HG03571 (cell line): ENCODE measurements at regions not wholly inside any gene's neighbourhood (a gene's known extent, or its start where the extent isn't known, plus 50 kb on each side); places are given as distances from the start of the nearest gene placed in this dataset.

Experiments used
- ATAC-seq: cut with Tn5 transposase; IDR thresholded peaks from one replicate; pipeline ENCODE4 v1.9.1; 2021; ENCODE audit not compliant: unreplicated experiment

DNA sequence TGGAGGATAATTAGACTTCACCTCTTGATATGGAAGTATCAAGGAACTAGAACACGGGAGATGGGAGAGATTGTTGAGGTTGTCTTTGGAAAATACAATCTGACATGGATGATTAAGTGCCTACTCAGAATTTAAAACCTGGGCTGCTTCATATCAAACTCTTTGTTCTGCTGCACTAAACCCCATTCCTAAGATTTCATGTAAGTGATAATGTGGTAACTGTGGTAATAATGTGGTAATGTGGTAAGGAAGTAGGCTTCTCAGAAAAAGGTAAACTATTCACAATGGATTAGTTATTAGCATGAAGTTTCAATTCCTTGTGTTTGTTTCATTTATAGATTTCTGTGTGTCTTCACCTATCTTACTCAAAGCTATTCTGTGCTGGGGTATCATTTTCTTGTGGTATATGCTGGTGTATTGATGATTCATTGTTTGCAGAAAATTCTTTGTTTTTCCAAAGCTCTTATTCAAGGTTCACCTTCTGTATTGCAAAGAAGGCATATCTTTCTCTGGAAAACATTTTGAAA, 129.9 kb upstream of the TAC1 start:
- ATAC-seq: peak; percentile 84

GRCh38 chr7:97620495-97620894, 111.4 kb upstream of the TAC1 start:
- no peak for ATAC-seq

GRCh38 chr7:97623333-97623732, 108.6 kb upstream of the TAC1 start:
- ATAC-seq: peak; percentile 93

DNA sequence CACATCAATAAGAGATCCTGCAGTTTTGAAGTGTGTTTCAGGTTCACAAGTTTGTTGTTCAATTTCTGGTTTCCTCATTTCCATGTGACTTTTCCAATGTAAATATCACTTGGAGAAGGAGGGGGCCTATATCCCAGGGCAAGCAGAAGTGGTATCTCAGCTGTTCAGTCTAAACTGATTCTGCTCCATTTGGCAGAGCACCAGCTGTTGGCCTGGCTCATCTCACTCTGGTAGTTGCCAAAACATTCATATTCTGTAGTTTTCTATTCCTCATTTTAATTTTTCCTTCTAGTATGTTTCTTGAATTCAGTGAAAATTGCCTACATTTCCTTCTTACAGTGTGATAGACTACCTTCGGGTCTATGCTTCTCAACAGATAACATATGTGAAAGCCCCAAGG, 101.8 kb upstream of the TAC1 start:
- ATAC-seq: no peak

GRCh38 chr7:97635622-97636021, 96.3 kb upstream of the TAC1 start:
- no peak for ATAC-seq

DNA sequence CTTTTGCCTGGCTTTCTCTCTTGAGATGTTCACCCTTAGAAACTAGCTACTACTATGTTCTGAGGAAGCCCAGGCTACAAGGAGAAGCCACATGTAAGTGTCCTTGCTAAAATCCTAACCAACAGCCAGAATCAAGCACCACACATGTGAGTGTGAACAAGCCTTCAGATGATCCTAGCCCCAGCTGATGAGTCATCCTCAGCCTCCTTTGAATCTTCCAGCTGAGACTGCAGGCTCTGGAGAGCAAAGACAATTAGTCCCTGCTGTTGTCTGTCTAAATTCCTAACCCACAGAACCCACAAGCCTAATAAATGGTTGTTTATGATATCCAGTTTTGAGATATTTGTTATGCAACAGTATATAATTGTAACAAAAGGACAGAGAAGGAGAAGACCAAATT, 92.8 kb upstream of the TAC1 start:
- no peak for ATAC-seq

DNA sequence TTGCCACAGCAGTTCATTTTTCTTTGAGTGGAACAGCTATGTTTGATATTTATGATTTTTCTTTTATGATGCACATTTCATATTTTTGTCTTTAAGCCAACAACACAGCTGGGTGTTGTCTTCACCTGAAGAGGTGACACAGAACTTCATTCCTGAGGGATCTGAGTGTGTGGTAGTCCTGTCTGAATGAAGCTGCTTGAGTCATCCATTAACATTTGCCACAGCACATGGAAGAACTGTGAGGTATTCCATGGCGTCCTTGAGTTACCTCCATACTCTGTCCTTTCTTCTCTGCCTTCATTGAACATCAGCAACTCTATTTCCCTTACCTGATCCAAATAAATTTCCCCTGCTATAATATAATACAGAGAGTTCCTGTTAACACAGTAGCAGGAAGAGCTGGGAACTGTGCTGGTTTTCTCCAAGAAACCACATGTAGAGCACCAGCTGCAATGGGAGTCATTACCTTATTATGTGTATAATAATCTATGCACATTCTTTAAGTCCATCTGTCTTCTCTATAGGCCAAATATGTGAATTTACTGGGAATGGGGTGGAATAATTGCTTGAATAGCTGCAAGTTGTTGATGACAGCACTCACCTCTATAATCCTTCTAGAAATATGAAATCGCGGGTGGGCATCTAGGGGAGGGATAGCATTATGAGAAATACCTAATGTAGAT, 72.4 kb upstream of the TAC1 start:
- no peak for ATAC-seq

DNA sequence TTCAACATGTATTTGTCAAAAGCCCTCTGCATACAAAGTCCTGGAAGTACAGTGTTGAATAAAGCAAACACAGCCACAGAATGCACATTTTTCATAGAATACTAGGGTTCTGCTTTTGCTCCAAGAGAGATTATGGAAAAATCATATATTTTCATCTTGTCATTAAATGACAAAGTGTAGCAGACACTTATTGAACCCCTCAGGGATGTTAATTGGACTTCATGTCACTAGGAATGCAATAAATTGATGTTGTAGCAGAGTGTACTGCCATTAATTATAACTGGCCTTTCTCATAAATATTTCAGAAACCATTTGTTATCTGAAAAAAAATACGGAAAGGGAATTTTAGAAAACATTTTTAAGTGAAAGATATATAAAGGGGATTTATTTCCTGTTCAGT, 64.5 kb upstream of the TAC1 start:
- no peak for ATAC-seq

DNA sequence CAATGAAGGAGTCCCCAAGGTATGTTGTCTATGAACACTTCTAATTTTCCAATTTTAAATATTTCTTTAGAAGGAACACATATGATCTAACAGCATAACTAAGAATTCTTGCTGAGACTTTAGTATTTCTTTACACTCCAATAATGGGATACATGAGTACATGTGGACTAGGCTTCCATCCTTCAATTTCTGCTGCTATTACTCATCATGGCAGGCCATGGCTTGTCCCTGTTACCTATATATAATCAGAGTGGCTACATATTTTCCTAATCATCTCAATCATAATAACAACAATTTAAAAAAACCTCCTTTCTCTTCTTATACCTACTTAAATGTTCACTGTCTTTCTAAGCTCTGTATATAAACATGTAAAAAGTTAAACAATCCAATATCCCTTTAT, 60.3 kb upstream of the TAC1 start:
- no peak for ATAC-seq

DNA sequence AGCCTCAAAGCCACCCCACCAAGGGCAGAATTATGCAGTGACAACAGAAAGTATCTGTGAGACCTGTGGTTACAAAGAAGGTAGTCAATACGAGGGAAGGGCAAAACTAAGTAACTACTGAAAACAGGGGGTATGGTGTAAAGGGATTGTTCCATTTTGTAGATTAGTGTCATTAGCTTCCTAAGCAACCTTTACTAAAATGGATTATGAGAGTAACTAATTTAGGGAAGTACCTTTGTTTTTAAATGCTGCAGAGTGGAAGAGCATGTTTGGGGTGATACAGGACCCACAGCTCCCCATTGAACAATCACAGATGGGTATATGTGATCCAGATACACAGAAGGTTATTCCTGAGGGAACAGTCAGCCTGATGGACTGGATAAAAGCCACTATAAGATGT, 51.3 kb upstream of the TAC1 start:
- no peak for ATAC-seq
